SH-SY5Y (cell line): ENCODE measurements at regions not wholly inside any gene's neighbourhood (a gene's known extent, or its start where the extent isn't known, plus 50 kb on each side); places are given as distances from the start of the nearest gene placed in this dataset.

Experiments used
- GATA2 ChIP-seq: IDR thresholded peaks from 2 replicates; pipeline ENCODE4 v1.6.1; 2011; ENCODE audit warnings: mild to moderate bottlenecking, low read depth, low read length
- GATA3 ChIP-seq: IDR thresholded peaks from 2 replicates; pipeline ENCODE4 v1.6.1; 2011; ENCODE audit warnings: low read depth, mild to moderate bottlenecking, low read length, moderate library complexity

DNA sequence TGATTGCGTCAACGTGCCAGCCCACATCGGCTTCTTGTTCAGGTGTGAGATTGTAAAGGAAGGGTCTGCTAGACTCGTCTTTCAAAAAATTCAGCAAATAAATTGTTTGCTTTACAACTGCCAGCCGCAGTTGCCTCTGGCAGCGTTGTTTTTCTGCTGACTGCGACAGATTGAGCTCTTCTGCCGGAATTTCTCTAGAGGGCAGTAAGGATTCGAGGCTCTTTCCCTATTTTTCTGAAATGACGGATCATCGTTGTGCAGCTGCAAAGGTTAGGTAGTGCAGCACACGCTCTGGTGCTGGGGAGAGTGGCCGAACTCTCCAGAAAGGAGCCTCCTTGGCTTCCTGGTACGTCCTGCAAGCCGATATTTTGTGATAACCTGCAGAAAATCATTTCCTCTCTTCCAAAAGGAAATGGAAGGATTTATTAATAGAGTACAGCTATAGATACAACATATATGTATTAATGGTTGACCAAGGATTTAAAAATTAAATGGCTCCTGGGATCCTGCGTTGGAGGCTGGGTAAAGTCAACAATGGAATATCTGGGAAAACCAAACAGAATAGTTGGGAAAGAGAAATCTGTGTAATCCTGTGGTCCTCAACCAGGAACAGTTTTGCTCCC, 121.9 kb upstream of the ZFP64 start:
- TF ChIP-seq GATA2 = no peak
- TF ChIP-seq GATA3 = no peak
